GM23338 (cell line): ENCODE measurements at regions not wholly inside any gene's neighbourhood (a gene's known extent, or its start where the extent isn't known, plus 50 kb on each side); places are given as distances from the start of the nearest gene placed in this dataset.

Experiments
- TF ChIP-seq, protein P1 (sequence below), 2 experiments: fragments of 200-600 bp in 1 of 2; sonication (generic) in 1 of 2; conservative IDR thresholded peaks; 2 replicates each; pipeline versions ENCODE4 v1.5.1 to v1.6.1; 2016 to 2017; ENCODE audit warnings: antibody characterized with exemption in 2 of 2, low read depth in 2 of 2, mild to moderate bottlenecking in 2 of 2, moderate library complexity in 1 of 2
- TF ChIP-seq, protein P2 (sequence below): IDR thresholded peaks from 2 replicates; pipeline ENCODE4 v1.6.1; 2016; ENCODE audit warnings: antibody characterized with exemption

DNA sequence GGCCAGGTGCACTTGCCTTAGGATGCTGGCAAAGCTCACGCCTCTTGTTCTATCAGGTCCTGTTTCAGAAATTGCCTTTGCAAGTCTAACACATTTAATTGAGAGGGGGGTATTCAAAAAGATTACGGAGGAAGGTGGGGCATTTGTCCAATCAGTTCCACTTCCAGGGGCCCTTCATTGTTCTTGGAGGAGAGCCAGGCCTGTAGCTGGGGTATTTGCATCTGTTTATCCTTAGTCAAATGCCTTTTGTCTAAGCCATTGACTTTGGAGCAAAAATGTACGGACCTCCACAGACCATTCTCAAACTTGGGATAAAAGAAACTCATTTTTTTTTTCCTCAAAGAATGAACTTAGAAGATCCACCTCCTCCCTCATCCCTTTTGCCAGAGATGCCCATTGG lies 582.0 kb downstream of the BCL11B start:
- TF ChIP-seq, protein P1, sequence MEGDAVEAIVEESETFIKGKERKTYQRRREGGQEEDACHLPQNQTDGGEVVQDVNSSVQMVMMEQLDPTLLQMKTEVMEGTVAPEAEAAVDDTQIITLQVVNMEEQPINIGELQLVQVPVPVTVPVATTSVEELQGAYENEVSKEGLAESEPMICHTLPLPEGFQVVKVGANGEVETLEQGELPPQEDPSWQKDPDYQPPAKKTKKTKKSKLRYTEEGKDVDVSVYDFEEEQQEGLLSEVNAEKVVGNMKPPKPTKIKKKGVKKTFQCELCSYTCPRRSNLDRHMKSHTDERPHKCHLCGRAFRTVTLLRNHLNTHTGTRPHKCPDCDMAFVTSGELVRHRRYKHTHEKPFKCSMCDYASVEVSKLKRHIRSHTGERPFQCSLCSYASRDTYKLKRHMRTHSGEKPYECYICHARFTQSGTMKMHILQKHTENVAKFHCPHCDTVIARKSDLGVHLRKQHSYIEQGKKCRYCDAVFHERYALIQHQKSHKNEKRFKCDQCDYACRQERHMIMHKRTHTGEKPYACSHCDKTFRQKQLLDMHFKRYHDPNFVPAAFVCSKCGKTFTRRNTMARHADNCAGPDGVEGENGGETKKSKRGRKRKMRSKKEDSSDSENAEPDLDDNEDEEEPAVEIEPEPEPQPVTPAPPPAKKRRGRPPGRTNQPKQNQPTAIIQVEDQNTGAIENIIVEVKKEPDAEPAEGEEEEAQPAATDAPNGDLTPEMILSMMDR (conservative IDR thresholded peaks at IDR 0.05; ENCODE audit: low read depth in 2 of 2) = no peak
- TF ChIP-seq, protein P2, sequence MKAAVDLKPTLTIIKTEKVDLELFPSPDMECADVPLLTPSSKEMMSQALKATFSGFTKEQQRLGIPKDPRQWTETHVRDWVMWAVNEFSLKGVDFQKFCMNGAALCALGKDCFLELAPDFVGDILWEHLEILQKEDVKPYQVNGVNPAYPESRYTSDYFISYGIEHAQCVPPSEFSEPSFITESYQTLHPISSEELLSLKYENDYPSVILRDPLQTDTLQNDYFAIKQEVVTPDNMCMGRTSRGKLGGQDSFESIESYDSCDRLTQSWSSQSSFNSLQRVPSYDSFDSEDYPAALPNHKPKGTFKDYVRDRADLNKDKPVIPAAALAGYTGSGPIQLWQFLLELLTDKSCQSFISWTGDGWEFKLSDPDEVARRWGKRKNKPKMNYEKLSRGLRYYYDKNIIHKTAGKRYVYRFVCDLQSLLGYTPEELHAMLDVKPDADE = no peak
